A549 (cell line): ENCODE measurements at regions not wholly inside any gene's neighbourhood (a gene's known extent, or its start where the extent isn't known, plus 50 kb on each side); places are given as distances from the start of the nearest gene placed in this dataset.

Experiments used
- EP300 ChIP-seq, 2 experiments: fragments of >200 bp; sonication (Bioruptor Twin); formaldehyde crosslinking; IDR thresholded peaks; 2 replicates in 1 of 2; 3 replicates in 1 of 2; pipeline ENCODE4 v1.6.1; 2016 to 2017
- HDAC2 ChIP-seq: fragments of 200-600 bp; sonication (generic); IDR thresholded peaks from 2 replicates; pipeline ENCODE4 v1.6.1; 2016
- TF ChIP-seq, protein P1 (sequence below): fragments of >200 bp; sonication (Bioruptor Twin); formaldehyde crosslinking; IDR thresholded peaks from 3 replicates; pipeline ENCODE4 v1.5.1; 2016

DNA sequence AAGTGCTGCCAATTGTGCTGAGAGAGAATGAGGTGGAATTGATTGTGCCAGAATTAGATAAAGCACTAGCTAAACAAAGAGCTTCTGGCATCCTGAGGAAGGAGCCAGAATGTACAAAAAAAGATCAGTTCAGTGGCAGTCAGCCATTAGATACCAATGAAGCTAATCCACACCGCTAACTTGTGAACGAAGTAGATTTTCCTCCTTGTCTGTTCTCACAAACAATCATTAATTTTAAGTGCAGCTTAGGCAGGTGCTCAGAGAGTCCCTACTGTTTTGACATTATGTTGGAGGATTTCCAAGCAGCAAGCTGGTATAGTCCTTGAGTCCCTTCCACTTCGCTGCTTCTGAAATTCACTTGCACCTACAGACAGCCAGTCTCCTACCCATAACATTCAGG, 617.4 kb downstream of the CENPC start:
- TF ChIP-seq EP300 (IDR thresholded peaks at IDR 0.05) (no peak), HDAC2 (no peak)
- TF ChIP-seq, protein P1, sequence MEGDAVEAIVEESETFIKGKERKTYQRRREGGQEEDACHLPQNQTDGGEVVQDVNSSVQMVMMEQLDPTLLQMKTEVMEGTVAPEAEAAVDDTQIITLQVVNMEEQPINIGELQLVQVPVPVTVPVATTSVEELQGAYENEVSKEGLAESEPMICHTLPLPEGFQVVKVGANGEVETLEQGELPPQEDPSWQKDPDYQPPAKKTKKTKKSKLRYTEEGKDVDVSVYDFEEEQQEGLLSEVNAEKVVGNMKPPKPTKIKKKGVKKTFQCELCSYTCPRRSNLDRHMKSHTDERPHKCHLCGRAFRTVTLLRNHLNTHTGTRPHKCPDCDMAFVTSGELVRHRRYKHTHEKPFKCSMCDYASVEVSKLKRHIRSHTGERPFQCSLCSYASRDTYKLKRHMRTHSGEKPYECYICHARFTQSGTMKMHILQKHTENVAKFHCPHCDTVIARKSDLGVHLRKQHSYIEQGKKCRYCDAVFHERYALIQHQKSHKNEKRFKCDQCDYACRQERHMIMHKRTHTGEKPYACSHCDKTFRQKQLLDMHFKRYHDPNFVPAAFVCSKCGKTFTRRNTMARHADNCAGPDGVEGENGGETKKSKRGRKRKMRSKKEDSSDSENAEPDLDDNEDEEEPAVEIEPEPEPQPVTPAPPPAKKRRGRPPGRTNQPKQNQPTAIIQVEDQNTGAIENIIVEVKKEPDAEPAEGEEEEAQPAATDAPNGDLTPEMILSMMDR: no peak
